ENCODE measurements at regions not wholly inside any gene's neighbourhood (a gene's known extent, or its start where the extent isn't known, plus 50 kb on each side); places are given as distances from the start of the nearest gene placed in this dataset.

DNA sequence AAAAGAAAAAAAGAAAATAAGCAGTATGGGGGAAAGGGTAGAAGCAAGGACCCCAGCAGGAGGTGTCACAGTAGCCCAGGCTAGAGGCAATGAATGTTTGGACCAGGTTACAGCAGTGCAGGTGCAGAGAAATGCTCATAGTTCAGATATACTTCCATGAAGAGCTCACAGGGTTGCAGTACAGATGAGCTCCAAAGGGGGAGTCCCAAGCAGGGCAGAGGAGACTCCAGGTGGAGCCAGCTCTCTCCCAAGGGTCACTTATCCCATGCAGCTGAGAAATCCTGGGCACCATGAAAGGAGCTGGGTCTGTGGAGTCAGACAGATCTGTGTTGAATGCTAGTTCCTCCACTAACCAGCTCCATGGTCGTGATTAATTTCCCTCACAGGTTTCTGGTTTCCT, 174.9 kb downstream of the C7orf25 start:
- TF ChIP-seq, protein P1, sequence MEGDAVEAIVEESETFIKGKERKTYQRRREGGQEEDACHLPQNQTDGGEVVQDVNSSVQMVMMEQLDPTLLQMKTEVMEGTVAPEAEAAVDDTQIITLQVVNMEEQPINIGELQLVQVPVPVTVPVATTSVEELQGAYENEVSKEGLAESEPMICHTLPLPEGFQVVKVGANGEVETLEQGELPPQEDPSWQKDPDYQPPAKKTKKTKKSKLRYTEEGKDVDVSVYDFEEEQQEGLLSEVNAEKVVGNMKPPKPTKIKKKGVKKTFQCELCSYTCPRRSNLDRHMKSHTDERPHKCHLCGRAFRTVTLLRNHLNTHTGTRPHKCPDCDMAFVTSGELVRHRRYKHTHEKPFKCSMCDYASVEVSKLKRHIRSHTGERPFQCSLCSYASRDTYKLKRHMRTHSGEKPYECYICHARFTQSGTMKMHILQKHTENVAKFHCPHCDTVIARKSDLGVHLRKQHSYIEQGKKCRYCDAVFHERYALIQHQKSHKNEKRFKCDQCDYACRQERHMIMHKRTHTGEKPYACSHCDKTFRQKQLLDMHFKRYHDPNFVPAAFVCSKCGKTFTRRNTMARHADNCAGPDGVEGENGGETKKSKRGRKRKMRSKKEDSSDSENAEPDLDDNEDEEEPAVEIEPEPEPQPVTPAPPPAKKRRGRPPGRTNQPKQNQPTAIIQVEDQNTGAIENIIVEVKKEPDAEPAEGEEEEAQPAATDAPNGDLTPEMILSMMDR (IDR thresholded peaks at IDR 0.05; ENCODE audit: low read depth, low read length): no peak
- no peak for TF ChIP-seq EZH2phosphoT487 (IDR thresholded peaks at IDR 0.05; ENCODE audit: low read depth)
